HL-60 (cell line): ENCODE measurements at regions not wholly inside any gene's neighbourhood (a gene's known extent, or its start where the extent isn't known, plus 50 kb on each side); places are given as distances from the start of the nearest gene placed in this dataset.

Experiments
- CTCF ChIP-seq: IDR thresholded peaks from one replicate; pipeline ENCODE4 v1.5.1; 2011; ENCODE audit warnings: low read length, control low read depth, inconsistent platforms; ENCODE audit not compliant: insufficient read depth
- POLR2AphosphoS5 ChIP-seq: IDR thresholded peaks from 2 replicates; pipeline ENCODE4 v1.6.1; 2012; ENCODE audit warnings: low read depth
- REST ChIP-seq: IDR thresholded peaks from 2 replicates; pipeline ENCODE4 v1.6.1; 2012; ENCODE audit warnings: low read depth; ENCODE audit not compliant: insufficient replicate concordance

DNA sequence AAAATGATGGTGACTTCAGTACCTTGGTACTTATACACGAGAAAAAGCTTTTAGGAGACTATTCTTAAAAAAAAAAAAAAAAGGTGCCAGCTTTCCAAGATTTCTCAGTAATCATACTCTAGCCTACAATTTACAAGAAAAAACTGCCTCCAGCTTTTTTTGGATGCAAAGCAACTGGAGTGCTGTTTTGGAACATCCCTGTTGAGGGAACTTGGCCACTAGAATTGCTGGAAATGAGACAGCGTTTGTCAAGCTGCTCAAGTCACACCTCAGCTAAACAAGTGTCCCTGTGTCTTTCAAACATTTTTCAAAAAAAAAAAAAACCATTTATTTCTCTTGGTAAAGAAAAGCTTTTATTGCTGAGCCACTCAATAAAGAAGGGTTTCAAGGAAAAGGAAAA, 413.1 kb upstream of the ARGLU1 start:
- TF ChIP-seq CTCF (no peak), REST (no peak), POLR2AphosphoS5 (no peak)
